ENCODE measurements at regions not wholly inside any gene's neighbourhood (a gene's known extent, or its start where the extent isn't known, plus 50 kb on each side); places are given as distances from the start of the nearest gene placed in this dataset.

- DNase-seq: peak; percentile 41
Observed at GRCh38 chr12:89947437-89948270, 239.0 kb upstream of the ATP2B1 start.

DNA sequence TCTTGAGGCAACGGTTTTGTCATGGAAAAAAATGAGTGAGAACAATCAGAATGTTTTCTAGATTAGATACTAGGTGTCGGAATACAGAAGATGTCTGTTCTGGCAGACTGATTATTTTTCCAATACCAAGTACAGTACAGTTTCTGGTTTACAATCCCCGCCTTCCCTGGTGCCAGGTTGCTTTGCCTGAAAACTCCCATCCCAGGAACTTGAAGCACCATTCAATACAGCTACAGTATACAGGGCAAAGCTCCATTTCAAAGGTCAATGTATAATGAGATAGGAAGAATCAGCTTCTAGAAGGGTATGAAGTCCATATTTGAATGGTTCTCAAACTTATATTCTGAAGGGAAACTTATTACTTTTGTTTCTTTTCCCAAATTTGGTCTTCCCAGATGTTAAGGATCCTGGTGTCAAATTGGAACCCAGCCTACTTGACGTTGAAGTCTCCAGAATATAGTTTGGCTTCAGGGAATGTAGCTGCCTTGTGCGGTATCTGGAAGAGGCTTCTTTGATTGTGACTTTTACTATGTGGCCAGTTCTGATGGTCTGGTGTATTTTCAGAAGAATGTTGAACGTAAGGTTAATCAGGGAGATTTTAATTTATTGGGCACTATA is 238.0 kb upstream of the ATP2B1 start:
- no peak for DNase-seq

DNA sequence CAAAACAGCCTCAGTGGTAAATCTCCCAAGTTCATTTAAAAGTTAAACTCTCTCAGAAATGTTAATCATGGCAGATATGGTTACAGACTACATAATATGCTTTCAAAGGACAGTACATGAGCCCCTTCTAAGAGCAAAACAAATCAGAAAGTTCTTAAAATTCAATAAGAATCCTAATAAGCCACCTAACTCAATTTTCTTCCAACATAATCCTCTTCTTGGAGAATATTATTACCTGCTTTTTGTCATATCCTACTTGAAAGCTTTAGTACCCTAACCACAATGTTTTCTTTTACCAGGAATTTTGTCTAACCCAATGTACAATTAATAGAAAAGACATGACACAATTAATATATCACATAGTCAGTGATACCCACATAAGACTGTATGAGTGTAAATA is 236.5 kb upstream of the ATP2B1 start:
- no peak for DNase-seq

DNA sequence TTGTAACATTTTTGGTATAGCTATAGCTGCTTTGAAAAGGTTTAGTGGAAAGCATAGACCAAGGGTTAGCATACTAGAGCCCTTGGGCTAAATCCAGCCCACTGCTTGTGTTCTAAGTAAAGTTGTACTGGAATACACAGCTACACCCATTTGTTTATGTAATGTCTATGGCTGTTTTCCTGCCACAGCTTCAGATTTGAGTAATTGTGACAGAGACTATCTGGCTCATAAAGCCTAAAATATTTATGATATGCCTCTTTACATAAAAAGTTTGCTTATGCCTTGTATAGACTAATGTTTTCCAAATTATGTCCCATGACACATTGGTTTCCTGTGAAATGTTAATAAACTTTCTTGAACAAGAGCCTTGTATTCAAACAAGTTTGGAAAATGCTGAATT is 234.8 kb upstream of the ATP2B1 start:
- DNase-seq: no peak

DNA sequence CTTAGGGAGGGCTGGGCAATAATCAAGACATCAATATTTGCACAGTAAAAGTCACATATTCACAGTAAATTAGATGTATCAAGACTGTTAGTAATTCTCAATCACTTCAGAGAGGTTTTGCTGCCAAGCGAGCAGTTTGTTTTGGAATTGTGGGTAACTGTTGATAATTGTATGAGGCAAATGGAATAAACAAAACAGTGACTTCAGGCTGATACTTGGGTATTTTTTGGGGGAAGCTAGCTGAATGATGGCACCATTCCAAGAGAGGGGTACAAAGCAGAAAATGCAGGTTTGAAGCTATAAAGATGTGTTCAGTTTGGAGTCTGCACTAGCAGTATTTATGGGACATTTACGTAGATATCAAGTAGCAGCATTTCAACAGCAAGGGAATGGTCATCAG is 232.8 kb upstream of the ATP2B1 start:
- no peak for DNase-seq

DNA sequence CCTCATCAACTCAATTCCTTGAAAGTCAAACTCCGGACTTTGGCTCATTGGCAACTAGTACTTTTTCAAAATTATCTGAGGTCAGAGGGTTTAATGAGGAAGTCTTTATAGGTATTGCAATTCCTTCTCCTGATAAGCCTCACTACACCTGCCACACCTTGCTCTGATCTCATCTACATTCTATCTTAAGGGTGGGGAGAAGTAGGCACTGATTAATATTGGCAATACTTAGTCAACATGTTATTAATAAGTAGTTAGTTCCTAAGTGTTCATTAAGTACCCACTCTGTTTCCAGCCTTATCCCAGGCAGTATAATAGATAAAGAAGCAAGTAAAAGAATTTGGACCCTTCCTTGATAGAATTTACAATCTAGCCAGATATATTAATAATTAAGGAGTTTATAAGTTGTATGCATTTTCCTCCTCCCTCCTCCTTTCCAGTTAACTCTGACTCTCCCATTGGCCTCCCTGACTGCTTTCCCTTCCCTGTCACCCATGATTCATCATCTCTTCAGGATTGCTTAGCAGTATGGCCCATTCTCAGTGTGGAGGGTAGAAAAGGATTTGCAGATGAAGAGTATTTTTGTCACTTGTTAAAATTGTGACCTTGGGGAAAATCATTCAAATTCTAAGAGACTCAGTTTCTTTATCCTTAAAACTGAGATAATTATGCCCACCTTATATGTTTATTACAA is 231.0 kb upstream of the ATP2B1 start:
- no peak for DNase-seq

DNA sequence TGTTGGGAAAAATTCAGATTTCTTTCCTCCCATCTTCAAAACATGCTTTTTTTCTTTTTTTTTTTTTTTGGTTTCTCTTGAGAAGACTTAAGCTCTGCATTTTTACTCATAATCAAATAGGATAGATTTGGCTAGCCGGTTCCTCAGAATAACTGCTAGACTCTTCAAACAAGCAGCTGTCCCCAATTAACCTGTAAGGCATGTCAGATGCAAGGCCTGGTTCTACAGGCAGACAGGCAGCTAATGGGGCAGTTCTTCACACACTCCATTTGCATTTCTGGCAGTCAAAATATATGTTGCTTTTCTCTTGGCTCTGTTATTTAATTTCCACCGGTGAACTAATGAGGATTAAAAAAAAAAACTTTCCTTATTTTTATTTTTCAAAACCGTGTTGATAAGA is 228.0 kb upstream of the ATP2B1 start:
- DNase-seq: no peak

DNA sequence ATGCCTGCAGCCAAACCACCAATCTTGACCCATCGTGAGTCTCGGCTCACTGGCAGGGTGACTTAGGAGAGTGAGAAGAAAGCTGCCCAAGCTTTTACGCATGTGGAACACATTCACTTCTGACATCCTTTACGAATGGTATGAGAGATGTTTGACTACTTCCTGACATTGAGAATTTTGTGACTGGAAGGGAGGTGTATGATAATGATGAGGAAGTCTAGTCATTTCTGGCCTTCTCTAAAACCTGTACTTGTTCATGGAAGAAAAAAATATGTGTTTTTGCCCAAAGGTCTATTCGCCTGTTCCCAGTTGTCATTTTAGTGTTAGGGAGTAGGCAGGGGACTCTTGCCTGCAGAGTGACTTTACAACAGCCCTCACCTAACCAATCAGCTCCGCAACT is 227.2 kb upstream of the ATP2B1 start:
- DNase-seq: no peak

DNA sequence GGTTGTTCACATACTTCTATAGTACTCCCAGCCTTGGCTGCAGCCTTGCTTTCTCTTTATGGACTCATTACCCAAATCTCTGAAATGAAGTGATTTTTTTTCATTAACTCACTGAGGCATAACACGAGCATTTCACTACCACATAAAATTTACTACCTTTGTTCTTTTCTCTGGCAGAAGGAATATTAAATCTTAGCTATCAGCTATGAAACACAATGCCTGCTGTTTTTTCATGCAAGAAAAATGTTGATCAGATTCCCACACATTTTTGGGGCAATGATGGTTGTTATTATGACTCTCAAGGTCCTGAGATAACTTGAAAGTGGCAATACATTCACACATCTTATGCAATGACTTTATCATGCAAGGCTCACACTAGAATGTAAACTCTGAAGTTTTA is 225.3 kb upstream of the ATP2B1 start:
- no peak for DNase-seq

DNA sequence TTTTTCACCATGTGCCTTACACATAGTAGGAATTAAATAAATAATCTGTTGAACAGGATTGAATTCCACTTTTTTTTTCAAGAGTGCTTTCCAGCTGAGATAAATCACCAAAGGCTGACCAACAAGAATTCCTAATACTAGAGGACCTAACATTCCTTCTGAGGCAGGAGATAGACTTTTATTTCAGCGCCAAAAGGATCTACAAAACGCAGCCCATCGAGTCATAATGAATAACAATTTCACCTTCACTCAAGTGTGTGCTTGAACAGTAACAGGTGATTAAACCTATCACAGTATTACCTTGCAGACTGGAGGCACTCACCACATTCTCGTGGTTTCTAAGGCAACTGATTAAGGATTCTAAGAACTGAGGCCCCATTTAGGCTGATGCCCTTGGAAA is 224.3 kb upstream of the ATP2B1 start:
- DNase-seq: no peak

DNA sequence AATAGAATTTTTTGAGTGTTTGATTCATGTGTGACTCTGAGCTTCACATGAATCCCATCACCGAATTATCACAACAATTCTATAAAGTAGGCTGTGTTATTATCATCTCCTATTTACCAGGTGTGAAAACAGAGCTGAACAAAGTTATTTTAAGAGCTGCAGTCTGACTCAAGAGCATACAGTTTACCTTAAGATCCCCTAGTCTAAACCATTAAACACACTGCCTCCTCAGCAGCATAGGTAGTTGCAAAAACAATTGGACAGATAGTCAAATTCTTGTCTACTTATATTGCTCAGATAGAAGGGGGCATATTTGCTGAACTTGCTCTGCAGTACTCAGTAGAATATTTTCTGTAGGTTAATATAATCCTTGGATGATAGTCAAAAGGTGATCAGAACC is 219.8 kb upstream of the ATP2B1 start:
- DNase-seq: no peak

DNA sequence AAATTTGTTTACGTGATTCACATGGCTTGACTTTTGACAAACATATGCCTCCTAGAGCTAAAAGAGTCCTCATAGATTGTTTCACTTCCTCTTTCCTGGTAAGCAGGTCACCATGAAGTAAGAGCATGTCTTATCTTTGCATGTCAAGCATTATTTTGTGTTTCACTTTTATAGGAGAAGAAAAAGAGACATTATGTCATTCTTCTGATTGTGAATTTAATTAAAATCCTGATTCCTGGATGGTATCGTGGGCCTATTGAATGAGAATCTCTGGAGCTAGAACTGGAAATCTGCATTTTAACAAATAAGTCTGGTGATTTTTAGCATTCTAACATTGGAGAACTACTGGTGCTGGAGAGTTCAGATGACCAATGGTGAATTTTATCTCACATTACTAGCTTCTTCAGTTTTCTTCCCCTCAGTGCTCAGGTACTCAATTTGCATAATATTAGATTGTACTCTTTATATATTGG is 218.6 kb upstream of the ATP2B1 start:
- no peak for DNase-seq

- DNase-seq: no peak
Observed at GRCh38 chr12:89924191-89924590, 215.6 kb upstream of the ATP2B1 start.

GRCh38 chr12:89923091-89923490 is 214.5 kb upstream of the ATP2B1 start:
- DNase-seq: no peak

DNA sequence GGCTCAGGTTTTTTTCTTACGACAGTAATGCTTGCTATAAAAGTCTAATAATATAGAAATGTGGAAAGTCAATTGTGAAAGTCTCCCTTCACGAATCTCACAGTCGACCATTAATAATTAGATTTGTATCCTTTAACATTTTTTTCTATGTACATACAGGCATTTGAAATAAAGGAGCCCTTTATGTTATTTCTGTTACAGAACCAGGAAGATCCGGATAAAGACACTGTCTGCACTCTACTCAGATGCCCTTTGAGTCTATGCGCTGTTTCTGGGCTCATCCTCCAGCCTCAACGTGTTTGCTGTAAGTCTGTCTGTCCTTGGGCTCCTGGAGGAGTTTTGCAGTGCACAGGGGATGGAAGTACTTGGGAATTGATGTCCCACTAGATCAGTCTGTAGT is 212.2 kb upstream of the ATP2B1 start:
- no peak for DNase-seq

DNA sequence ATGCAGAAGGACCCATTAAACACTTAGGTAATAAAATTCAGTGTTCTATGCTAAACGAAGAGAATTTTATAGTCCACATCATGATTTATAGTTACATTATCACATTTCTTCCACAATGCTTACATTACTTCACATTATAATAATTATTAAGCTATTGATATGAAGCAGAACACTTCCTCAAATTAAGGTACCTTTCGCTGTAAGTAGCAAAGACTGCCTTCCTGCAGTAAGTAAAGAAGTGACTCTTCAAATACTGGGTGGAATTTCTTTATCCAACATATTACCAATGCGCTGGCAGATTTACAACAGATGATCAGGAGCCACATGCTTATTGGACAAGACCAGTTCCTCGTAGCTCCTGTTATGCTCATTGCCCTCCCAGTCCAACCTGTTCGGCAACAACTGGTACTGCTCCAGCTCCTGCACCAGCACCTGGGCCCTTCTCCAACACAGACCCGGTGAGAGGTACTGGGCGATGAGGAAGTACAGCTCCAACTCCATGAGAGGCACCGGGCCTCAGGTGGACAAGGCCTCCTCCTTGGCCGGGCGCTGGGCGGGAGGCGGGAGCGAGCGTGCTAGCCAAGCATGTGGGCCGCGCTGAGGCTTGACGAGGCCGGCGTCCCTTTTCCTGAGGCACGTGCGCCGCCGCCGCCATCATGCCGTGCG is 210.7 kb upstream of the ATP2B1 start:
- DNase-seq: no peak

DNA sequence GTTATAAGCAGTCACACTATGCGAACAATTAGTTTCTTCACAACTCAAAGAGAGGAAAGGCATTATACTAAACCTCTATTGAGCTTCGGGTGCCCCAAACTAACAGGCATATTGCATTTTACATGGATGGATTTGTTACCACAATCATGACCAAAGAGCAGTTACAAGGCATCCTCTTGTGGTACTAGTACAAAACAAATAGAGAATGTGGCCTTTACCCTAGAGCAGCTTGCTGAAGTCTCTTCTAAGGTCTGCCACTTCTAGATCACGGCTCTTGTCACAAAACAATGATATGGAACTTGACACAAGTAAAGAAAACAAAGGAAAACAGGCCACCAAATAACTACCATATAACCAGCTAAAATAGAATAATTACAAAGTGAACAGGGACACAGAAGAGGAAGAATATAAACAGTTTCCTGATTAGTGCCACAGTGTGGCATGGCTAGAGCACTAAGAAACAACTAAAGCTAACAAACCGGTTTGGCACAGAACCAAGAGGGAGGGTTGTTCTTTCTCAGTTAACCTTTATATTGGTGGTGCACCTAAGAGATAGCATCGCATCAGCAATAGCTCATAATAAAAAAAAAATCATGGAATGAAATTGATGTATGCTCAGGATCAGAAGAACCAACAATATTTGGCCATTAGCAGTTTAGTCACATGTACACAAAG is 209.7 kb upstream of the ATP2B1 start:
- DNase-seq: no peak

GRCh38 chr12:89909753-89910152 is 201.1 kb upstream of the ATP2B1 start:
- no peak for DNase-seq

DNA sequence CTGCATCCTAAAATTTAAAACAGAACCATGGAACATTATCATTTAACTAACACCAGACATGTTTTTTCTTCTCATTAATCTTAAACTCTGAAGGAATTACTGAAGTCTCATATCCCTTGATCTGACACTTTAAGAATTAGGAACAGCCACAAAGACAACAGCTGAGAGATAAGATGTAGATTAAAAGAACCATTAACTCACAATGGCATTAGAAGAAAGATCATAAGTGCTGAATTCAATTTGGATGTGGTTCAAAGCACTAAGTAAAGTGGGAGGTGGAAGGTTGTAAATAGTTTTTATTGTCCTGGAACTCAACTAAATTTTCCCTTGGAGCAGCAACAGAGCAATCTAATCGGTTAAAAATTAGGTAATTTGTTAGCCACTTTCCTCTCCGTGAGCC is 199.0 kb upstream of the ATP2B1 start:
- no peak for DNase-seq

DNA sequence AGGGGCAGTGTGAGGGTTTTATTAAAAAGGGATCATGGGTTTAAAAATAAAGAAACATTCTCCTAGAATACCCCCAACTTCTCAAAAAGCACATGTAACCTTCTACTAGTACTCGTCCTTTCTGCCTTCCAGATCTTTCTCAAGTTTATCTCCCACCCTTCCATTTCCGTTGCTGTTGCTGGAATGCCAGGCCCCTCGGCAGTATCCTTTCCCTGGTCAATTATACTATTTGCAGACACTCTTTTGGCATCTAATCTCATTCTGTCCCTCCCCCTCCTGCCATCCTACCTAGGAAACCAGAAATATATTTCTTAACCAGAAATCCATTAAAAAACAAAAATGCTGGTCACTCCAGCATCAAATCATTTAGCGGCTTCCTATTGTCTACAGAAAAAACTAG is 198.2 kb upstream of the ATP2B1 start:
- no peak for DNase-seq

DNA sequence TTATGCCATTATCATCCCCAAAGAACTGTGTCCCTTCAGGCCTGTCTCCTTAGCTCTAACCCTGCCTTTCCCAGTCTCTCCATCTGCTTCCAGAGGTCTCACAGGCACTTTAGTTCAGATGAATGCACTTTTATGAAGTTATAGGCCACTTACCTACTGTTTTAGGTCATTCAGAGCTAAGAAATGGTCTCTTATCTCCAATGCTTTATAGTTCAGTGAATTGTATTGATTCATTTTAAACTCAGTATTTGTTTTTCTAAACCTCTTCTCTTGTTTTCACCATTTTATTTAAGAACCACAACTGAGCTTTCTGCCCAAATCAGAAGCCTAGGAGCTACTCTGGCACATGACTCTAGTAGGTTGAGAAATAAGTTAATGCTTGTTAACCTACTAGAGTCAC is 197.5 kb upstream of the ATP2B1 start:
- DNase-seq: no peak

- no peak for DNase-seq
Observed at GRCh38 chr12:89901906-89902642, 193.4 kb upstream of the ATP2B1 start.
